Islet of Langerhans (tissue), 1 donor: ENCODE measurements at regions not wholly inside any gene's neighbourhood (a gene's known extent, or its start where the extent isn't known, plus 50 kb on each side); places are given as distances from the start of the nearest gene placed in this dataset.
"Not testable (repeated sequence)": the region's sequence is repeated elsewhere in the genome, so short reads cannot be mapped to it uniquely, and the experiment has no call there.

Experiments used
- FAIRE-seq: peaks from one replicate; lab custom pipeline; 2011; peaks lifted over from hg19 to GRCh38; lab: Jason Lieb, UNC

DNA sequence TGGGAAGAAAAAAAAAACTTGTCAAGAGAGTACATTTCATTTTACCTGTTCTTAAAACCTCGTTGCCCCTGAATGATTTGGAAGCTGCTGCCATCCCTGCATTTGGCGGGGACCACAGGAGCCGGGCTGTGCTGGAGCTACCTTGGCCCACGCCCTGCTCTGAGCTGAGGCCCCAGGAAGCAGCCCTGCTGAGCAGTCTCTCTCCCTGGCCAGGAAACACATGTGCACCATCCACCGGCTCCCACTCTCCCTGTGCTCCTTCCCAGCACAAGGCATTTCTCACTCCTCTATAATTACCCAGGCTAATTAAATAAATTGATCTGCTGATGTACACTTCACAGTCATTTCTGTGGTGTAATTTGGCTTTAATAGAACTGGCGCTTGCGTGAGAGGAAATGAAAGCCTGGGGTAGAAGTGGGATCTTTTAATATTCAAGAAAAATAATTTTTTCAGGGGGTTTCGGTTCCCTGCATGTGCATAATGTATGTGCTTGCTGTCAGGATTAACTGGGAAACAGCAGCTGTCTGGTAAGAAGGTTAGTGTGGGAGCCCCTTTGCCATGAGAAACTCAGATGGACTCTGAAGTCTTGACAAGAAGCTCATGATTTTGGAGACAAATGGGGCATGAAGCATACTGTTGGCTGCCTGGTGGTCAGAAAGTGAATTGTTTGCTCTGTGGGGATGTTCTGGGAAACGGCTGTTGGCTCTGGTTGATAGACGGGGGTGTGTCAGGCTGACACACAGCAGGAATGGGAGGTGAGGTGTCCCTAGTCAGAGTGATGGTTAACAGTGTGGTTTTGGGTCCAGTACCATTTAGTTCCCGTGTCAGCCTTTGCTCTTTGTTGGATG lies 252.3 kb upstream of the EEF2KMT start:
- FAIRE-seq = no peak

- no peak for FAIRE-seq
Measured at GRCh38 chr16:5349101-5349500, 251.5 kb upstream of the EEF2KMT start.

DNA sequence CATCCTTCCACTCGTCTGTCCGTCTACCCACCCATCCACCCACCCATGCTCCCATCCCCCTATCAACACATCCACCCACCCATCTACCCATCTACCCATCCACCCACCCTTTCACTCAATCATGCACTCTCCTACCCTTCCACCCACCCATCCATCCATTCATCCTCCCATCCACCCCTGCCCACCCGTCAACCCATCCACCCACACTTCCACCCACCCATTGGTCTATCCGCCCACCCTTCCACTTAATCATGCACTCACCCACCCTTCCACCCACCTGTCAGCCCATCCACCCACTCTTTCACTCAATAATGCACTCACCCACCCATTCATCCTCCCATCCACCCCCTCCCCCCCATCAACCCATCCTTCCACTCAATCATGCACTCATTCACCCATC lies 250.0 kb upstream of the EEF2KMT start:
- FAIRE-seq = no peak

DNA sequence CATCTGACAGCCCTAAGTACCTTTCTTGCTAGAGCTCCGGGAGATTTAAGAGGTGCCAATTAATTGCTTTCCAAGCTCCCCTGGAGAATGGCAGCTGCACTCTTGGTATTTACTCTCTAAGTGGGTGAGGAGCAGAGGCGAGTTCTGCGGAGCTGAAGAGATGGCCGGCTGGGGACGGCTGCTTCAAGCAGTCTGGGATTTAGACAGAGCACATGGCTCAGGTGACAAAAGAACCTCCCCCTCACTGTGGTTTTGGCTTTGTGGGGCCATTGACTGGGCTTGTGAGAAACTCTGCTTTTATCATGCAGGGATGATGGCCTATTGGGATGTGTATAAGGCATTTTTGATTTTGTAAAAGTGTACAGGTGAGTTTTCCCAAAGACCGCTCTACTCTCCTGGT lies 239.3 kb upstream of the EEF2KMT start:
- FAIRE-seq = no peak

DNA sequence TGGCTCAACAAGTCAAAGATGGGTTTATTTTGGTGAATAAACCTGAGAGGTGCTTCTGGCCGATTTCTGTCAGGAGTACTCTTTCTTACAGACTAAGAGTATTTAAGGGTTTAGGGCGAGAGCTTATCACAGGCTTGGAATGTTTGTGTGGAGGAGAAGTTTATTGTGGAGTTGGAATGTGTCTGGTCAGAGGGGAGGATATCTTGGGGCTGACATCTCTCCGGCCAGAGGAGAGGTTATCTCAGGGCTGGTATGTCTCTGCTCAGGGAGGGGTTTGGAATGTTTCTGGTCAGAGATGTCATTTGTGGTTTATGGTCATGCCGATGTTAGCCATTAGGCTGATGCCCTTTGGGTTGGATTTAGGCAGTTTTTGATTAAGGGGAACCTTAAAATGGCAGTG lies 236.4 kb upstream of the EEF2KMT start:
- no peak for FAIRE-seq

DNA sequence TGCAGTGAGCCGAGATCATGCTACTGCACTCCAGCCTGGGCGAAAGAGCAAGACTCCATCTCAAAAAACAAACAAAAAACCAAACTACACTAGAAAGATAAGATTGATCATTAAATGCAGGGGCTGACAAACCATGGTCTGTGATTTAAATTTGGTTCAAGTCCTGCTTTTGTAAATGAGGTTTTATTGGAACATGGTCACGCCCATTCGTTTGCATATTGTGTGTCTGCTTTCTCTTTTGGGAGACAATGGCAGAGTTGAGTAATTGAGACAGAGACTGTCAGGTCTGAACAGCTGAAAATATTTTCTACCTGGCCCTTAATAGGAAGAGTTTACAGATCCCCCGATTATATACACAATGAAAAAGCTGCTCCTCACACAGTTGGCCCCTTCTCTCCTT lies 235.5 kb upstream of the EEF2KMT start:
- no peak for FAIRE-seq

DNA sequence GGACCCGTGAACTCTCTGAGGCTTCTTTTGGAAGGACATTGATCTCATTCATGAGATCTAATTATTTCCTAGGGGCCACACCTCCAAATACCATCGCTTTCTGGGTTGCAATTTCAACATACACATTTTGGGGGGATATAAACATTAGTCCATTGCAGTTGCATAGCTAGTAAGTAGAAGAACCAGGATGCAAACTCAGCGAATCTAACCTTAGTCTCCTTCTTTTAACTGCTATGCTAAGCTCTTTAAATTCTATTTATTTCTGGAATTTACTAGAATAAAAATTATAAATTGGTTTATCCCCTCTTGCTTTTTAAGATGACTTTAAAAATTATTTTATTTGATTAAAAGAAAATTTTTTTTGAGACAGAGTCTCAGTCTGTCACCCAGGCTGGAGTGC lies 232.5 kb upstream of the EEF2KMT start:
- FAIRE-seq = no peak

DNA sequence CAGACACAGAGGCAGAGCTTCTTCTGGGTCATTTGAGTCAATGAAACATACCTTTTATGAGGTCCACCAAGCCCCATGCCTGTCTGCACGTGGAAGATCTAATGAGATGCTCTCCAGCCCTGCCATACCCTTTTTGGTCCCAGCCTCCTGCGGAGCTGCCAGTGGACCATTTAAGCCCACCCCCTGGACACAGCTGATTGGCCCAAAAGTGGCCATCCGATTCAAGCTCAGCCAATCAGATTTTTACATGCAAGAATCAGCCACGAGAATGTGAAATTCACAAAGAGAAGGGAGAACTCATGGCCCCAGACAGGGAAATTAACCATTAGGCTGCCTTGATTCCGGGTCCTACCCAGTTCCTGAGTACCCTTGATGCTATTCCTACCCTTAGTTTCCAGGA lies 231.0 kb upstream of the EEF2KMT start:
- no peak for FAIRE-seq

GRCh38 chr16:5326395-5326794 lies 228.8 kb upstream of the EEF2KMT start:
- FAIRE-seq = no peak

DNA sequence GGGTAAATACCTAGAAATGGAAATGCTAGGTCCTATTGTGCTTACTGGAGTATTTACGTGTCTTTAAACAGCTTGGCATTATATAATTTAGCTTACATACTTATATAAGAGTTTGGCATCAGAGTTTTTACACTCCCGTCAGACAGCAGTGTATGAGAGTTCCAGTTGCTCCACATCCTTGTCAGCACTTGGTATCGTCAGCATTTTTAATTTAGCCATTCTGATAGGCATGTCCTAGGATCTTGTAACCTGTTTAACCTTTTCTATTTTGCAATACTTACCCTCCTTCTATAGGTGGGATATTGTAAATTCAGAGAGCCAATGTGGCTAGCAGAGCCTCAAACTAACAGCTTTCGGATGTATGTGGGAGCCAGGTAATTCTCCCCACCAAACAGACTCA lies 228.3 kb upstream of the EEF2KMT start:
- no peak for FAIRE-seq

DNA sequence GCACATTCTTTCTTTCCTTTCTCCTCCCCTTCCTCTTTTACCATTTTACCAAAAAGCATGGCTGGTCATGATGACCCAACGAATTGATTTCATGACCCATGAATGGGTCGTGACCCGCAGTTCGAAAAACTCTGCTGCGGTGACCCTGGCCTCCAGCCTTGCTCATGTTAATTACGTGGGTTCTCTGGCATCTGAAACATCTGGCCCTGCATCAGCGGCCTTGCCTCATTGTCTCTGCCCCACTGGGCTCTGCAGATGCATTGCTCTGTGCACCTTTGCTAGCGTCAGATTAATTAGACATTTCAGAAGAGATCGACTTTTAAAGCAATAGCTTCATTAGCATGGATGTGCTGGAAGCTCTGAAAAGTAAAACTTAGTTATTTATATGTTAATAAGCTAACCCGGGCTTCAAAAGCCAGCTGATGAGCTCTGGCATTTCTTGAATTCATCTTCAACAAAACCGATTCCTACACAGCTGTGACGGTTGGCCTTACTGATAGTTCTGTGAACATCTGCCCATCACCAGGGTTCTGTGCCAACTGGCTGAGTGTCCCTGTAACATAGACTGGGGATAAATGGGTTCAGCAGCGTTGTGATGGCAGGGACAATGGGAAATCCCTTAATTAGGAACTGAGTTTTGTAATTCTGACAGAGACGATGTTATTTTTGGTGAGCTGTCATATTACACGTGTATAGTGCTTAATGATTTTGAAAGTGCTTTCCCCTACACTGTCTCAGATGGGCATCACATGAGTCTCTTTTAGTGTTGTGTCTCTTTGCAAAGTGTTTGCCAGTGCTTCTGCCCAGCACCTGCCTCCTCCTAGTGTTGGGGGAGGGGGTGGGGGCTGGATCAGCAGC lies 225.9 kb upstream of the EEF2KMT start:
- no peak for FAIRE-seq

DNA sequence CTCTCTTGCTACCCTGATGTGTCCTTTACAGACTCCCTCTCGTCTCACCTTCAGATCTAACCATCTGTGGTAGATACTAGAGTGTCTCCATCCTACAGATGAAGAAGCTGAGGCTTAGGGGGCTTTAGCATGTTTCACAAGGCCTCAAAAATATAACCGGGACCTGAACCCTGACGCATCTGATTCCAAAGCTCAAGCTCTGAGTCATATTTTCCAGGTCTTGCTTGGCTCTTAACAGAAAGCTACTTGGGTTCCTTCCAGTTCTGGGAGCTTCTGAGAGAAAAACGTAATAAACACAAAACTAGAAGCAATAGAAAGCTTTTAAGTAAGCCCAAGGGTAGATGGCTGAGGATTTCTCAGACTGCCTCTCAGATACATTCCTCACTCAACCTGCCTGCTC lies 224.3 kb upstream of the EEF2KMT start:
- FAIRE-seq = no peak

DNA sequence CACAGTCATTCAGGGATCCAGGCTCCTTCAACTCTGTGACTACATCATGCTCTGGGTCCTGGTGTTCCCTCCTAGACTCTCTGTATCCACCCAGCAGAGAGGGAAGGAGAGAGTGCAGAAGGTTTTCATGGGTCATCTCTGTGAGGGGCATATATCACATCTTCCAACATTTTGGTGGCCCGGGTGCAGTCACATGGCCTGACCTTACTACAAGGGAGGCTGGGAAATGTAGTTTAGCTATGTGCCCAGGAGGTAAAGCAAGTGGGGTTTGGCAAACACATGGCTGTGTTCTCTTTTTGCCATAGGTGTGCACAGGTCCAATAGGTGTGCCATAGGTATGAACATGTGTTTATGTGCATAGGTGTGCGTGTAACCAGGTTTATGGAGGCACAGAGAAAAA lies 222.2 kb upstream of the EEF2KMT start:
- FAIRE-seq = no peak

DNA sequence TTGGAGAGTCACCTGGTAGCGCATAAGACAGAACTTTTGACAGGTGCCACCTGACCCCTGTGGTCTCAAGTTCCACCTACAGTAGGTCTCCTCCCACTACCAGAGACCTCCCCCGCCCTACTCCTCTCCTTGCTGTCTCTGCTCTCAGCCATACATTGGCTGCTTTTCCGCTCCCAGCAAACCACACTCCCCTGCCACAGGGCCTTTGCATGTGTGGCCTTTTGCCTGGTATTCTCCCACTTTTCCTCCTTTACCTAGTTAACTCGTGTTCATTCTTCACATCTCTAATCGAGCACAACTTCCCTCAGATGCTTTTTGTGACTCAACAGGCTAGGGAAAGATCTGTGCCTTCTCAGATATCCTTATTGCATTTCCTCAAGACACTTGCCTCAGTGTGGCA lies 218.3 kb upstream of the EEF2KMT start:
- no peak for FAIRE-seq

- no peak for FAIRE-seq
Measured at GRCh38 chr16:5314377-5314776, 216.8 kb upstream of the EEF2KMT start.

GRCh38 chr16:5309946-5310611 lies 212.5 kb upstream of the EEF2KMT start:
- FAIRE-seq = no peak

- FAIRE-seq = no peak
Measured at GRCh38 chr16:5305023-5305422, 207.4 kb upstream of the EEF2KMT start.

DNA sequence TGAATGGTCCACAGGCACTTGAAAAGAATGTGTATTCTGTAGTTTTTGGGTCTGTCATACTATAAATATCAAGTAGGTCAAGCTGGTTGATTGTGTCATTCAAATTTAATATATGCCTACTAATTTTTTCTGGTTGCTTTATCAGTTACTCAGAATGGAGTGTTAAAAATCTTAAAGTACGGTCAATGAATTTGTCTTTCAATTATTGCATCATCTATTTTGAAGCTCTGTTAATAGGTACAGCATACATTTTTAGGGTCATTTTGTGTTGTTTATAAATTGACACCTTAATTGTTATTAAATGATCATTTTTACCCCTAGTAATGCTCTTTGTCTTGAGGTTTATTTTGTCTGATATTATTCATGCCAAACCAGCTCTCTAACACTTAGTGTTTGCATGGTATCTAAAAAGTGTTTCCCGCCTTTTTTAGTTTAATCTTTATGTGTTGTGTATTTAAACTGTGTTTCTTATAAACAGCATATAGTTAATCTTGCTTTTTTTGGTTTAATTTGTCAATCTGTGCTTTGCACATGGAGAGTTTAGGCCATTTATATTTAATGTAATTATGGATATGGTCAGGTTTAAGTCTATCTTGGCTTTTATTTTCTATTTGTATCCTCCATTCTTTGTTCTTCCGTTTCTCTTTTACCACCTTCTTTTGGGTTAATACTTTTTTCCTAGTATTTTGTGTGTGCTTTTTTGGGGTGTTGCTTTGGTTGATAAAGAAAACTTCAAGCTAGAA lies 204.9 kb upstream of the EEF2KMT start:
- FAIRE-seq = no peak

DNA sequence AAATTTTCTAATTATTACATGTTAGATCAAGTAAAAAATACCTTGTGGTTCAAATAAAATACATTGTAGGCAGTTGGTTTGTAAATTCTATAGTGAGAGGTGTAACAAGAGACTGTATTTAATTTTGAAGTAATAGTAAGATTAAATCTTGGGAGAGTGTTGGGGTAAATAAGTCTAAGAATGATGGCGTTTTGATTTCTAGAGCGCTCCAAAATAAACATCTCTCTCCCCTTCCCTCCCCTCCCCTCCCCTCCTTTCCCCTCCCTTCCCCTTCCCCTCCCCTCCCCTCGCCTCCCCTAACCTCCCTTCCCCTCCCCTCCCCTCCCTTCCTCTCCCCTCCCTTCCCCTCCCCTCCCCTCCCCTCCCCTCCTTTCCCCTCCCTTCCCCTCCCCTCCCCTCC lies 200.6 kb upstream of the EEF2KMT start:
- no peak for FAIRE-seq

DNA sequence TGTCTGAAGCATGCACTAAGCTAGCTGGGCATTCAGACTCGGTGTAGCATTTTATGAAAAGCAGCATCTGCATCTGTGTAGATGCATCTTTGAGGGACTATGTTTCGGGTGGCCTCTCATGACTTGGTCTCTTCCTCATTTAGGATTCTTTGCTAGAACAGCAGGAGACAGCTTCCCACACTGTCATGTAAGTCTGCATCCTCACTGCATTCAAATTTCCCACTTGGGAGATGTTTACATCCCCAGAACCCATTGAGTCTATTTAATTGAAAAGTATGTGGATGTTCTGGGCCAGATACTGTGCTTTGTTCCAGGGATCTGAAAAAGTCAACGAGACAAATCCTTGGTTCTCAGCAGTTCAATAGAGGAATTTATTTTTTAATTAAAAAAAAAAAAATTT lies 198.6 kb upstream of the EEF2KMT start:
- no peak for FAIRE-seq

- not testable (repeated sequence) for FAIRE-seq
Measured at GRCh38 chr16:5295304-5295703, 197.7 kb upstream of the EEF2KMT start.

- FAIRE-seq = not testable (repeated sequence)
Measured at GRCh38 chr16:5282152-5282551, 184.6 kb upstream of the EEF2KMT start.
